Kidney (tissue), 13 donors: ENCODE measurements at regions not wholly inside any gene's neighbourhood (a gene's known extent, or its start where the extent isn't known, plus 50 kb on each side); places are given as distances from the start of the nearest gene placed in this dataset.

Experiments used
- DNase-seq, 5 donors: peaks; one replicate each; pipeline ENCODE4 v3.0.0-alpha.2; 2013 to 2020
- FAIRE-seq: peaks from 2 replicates; lab custom pipeline; 2012; peaks lifted over from hg19 to GRCh38; lab: Jason Lieb, UNC
- H3K27ac ChIP-seq, 2 donors: one replicate each; pipeline ENCODE4 v1.7.0; 2013; ENCODE audit warnings: low read depth in 2 of 2, low read length in 2 of 2, inconsistent platforms in 1 of 2
- H3K27me3 ChIP-seq: one replicate; pipeline ENCODE4 v1.7.1; 2013; ENCODE audit warnings: low read length, inconsistent platforms; ENCODE audit not compliant: control insufficient read depth, insufficient read depth
- H3K36me3 ChIP-seq, 3 donors: one replicate each; pipeline versions ENCODE4 v1.7.0 to v1.7.1; 2013; ENCODE audit warnings: low read length in 3 of 3, control low read depth in 1 of 3, inconsistent platforms in 1 of 3; ENCODE audit not compliant: insufficient read depth in 3 of 3, control insufficient read depth in 2 of 3
- H3K4me1 ChIP-seq, 3 donors: one replicate each; pipeline versions ENCODE4 v1.7.0 to v1.7.1; 2013; ENCODE audit warnings: low read length in 3 of 3, inconsistent platforms in 1 of 3, low read depth in 1 of 3; ENCODE audit not compliant: control insufficient read depth in 2 of 3, insufficient read depth in 2 of 3
- H3K4me3 ChIP-seq, 3 donors: one replicate each; pipeline versions ENCODE4 v1.7.0 to v1.8.1; 2013; ENCODE audit warnings: low read length in 3 of 3, control low read depth in 1 of 3, inconsistent platforms in 1 of 3
- H3K9ac ChIP-seq, 3 donors: one replicate each; pipeline versions ENCODE4 v1.7.0 to v1.7.1; 2013; ENCODE audit warnings: low read length in 3 of 3, control low read depth in 1 of 3, inconsistent platforms in 1 of 3
- H3K9me3 ChIP-seq, 3 donors: one replicate each; pipeline versions ENCODE4 v1.7.0 to v1.7.1; 2013; ENCODE audit warnings: low read length in 3 of 3, control low read depth in 1 of 3, inconsistent platforms in 1 of 3; ENCODE audit not compliant: control insufficient read depth in 2 of 3, insufficient read depth in 1 of 3
- intact Hi-C: fragments of 100-400 bp; cut with DNase I; formaldehyde crosslinking; loops from one replicate; pipeline ENCODE4 v1.11.1; 2022
- TF ChIP-seq, protein P1 (sequence below): IDR thresholded peaks from 3 replicates; pipeline ENCODE4 v1.5.1; 2012; ENCODE audit warnings: mild to moderate bottlenecking, moderate library complexity, borderline replicate concordance; ENCODE audit not compliant: insufficient read depth; ENCODE audit errors: extremely low read depth
- donor health status: control.
- donor health status: control.
- donor health status: control.
- donor health status: control.
- donor health status: control.
- donor health status: DM: yes; HTN: yes; CAD: no.
- donor health status: Normal renal cell carcinoma (clear cell type).

DNA sequence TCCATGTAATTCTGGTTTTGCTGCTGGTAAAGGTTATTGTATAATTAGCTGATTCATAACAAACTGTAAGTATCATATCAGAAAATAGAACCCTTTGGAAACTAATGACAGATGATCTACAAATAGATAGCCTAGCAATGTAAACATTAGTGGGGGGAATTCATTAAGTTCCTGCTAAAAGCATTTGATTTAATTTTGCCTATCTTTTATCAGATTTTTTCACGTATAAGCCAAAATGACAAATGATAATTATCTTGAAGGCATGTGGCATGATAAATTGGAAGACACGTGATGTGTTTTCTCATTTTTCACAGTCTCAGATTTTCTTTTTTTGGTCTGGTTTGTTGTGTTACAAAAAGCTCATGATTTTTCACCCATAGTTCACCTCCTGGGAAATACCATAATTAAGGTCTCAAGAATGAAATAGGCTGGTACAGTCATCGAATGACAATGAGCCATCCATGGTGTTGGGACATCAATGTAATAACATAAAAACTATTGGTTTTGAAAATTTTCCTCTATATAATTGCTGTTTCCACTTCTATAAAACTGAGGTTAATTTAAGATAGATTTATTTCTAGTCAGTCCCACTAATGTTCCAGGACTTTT, 325.9 kb upstream of the TBL1XR1 start:
- H3K27ac ChIP-seq: no peak overlapping the region
- intact Hi-C loops: no loop called here
- H3K9ac ChIP-seq: no peak overlapping the region
- no peak overlapping the region for H3K4me3 ChIP-seq
- FAIRE-seq (no peak), DNase-seq (no peak)
- no peaks in the 10 kb centered on the region for H3K27me3 ChIP-seq
- TF ChIP-seq, protein P1, sequence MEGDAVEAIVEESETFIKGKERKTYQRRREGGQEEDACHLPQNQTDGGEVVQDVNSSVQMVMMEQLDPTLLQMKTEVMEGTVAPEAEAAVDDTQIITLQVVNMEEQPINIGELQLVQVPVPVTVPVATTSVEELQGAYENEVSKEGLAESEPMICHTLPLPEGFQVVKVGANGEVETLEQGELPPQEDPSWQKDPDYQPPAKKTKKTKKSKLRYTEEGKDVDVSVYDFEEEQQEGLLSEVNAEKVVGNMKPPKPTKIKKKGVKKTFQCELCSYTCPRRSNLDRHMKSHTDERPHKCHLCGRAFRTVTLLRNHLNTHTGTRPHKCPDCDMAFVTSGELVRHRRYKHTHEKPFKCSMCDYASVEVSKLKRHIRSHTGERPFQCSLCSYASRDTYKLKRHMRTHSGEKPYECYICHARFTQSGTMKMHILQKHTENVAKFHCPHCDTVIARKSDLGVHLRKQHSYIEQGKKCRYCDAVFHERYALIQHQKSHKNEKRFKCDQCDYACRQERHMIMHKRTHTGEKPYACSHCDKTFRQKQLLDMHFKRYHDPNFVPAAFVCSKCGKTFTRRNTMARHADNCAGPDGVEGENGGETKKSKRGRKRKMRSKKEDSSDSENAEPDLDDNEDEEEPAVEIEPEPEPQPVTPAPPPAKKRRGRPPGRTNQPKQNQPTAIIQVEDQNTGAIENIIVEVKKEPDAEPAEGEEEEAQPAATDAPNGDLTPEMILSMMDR: no peak
- peaks cover 0 to 17% (median 10%) of the 10 kb centered on the region in 3 donors for H3K4me1 ChIP-seq
- H3K9me3 ChIP-seq: no peaks in the 10 kb centered on the region
- no peaks in the 10 kb centered on the region for H3K36me3 ChIP-seq

DNA sequence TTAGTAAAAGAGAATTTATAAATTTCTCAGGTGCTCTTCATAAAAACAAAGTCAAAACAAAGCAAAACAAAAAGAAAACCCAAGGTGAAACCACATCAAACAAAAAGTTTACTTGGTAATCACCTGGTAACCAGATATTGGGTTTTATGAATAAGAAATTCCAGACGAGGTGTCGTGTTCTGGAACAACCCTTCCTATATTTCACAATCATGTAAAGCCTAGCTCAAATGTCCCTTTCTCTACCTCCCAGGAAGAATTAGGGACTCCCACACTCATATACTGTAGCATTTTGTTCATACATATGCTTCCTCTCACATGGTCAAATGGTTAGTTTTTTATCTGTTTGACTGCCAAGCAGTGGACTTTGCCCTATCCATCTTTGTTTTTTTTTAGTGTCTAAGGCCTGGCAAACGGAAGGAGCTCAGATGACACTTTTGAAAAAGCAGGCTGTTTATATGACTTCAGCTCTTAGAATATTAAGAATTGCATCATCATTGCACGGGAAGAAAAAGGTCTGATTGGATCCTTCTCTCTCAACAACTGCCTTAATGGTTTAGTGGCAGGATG, 326.7 kb upstream of the TBL1XR1 start:
- no peak for FAIRE-seq
- DNase-seq: peak in 2 of 5 donors; percentile 48 to 61
- no peaks in the 10 kb centered on the region for H3K36me3 ChIP-seq
- H3K27ac ChIP-seq: peak overlapping the region in 1 of 2 donors; percentile 20
- intact Hi-C loops: no loop called here
- no peak overlapping the region for H3K4me3 ChIP-seq
- H3K27me3 ChIP-seq: no peaks in the 10 kb centered on the region
- no peak overlapping the region for H3K9ac ChIP-seq
- no peaks in the 10 kb centered on the region for H3K9me3 ChIP-seq
- TF ChIP-seq, protein P1: no peak
- H3K4me1 ChIP-seq: peaks cover 0 to 20% (median 12%) of the 10 kb centered on the region in 3 donors

DNA sequence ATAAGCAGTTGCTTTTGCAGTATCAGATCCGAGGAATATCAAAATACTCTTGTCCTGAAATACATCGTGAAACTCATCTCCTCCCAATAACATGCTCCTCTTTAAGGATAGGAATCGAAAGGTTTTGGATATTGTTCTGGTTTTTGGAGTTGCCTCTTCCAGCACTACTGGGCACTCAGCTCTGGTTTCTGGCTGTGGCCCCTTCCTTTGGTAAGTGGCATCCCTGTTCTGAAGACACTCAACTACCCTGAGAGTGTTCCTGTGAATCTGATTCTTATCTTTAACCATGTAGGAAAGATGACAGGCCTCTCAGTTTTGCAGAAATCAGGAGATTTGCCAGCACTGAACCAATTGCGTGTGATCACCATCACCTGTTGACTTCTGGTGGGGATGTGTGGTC, 327.5 kb upstream of the TBL1XR1 start:
- TF ChIP-seq, protein P1: no peak
- Histone ChIP-seq H3K4me1 (peaks cover 0 to 20% (median 12%) of the 10 kb centered on the region in 3 donors), H3K27me3 (no peaks in the 10 kb centered on the region), H3K4me3 (no peak overlapping the region), H3K27ac (no peak overlapping the region), H3K9me3 (no peaks in the 10 kb centered on the region), H3K36me3 (no peaks in the 10 kb centered on the region), H3K9ac (no peak overlapping the region)
- no peak for FAIRE-seq
- intact Hi-C loops: no loop called here
- DNase-seq: no peak
